NCI-H69 (cell line): ENCODE measurements at regions not wholly inside any gene's neighbourhood (a gene's known extent, or its start where the extent isn't known, plus 50 kb on each side); places are given as distances from the start of the nearest gene placed in this dataset.
"Not testable (repeated sequence)": the region's sequence is repeated elsewhere in the genome, so short reads cannot be mapped to it uniquely, and the experiment has no call there.

Experiments used
- DNase-seq: peaks from one replicate; lab custom pipeline; 2025; lab: John Stamatoyannopoulos, UW

GRCh38 chr20:25798174-25798993 lies 101.7 kb upstream of the ZNF337 start:
- DNase-seq = not testable (repeated sequence)

- not testable (repeated sequence) for DNase-seq
Observed at GRCh38 chr20:25797062-25797461, 100.4 kb upstream of the ZNF337 start.

GRCh38 chr20:25777241-25777640 lies 80.6 kb upstream of the ZNF337 start:
- not testable (repeated sequence) for DNase-seq

- DNase-seq = not testable (repeated sequence)
Observed at GRCh38 chr20:25774711-25775110, 78.1 kb upstream of the ZNF337 start.

- DNase-seq = not testable (repeated sequence)
Observed at GRCh38 chr20:25774203-25774602, 77.5 kb upstream of the ZNF337 start.

GRCh38 chr20:25772437-25772836 lies 75.8 kb upstream of the ZNF337 start:
- not testable (repeated sequence) for DNase-seq

GRCh38 chr20:25771818-25772217 lies 75.2 kb upstream of the ZNF337 start:
- DNase-seq = not testable (repeated sequence)

GRCh38 chr20:25761596-25761995 lies 64.9 kb upstream of the ZNF337 start:
- no peak for DNase-seq

- not testable (repeated sequence) for DNase-seq
Observed at GRCh38 chr20:25761046-25761445, 64.4 kb upstream of the ZNF337 start.

GRCh38 chr20:25750765-25751696 lies 54.4 kb upstream of the ZNF337 start:
- DNase-seq = peak; percentile 84

GRCh38 chr20:25750220-25750764 lies 53.6 kb upstream of the ZNF337 start:
- DNase-seq = no peak

GRCh38 chr20:25749649-25750048 lies 53.0 kb upstream of the ZNF337 start:
- no peak for DNase-seq
